Uterus (tissue), 3 donors: ENCODE measurements at regions not wholly inside any gene's neighbourhood (a gene's known extent, or its start where the extent isn't known, plus 50 kb on each side); places are given as distances from the start of the nearest gene placed in this dataset.
A peak's percentile ranks its signal among the peaks of the same experiment; 100 is the strongest.
"Not testable (repeated sequence)": the region's sequence is repeated elsewhere in the genome, so short reads cannot be mapped to it uniquely, and the experiment has no call there.

ENCODE experiments used
- DNase-seq, 2 donors: peaks; one replicate each; pipeline ENCODE4 v3.0.0-alpha.2; 2019 to 2020
- H3K27ac ChIP-seq, 2 donors: fragments of 200-600 bp; sonication (generic); 1 replicate in 1 of 2; 2 replicates in 1 of 2; pipeline ENCODE4 v1.5.1; 2016 to 2018
- H3K27me3 ChIP-seq, 2 donors: fragments of 200-600 bp; sonication (generic); one replicate each; pipeline ENCODE4 v1.5.1; 2018 to 2019; ENCODE audit warnings: control low read depth in 1 of 2
- H3K36me3 ChIP-seq, 2 donors: fragments of 200-600 bp; sonication (generic); one replicate each; pipeline ENCODE4 v1.5.1; 2019; ENCODE audit warnings: control low read depth in 1 of 2
- H3K4me1 ChIP-seq, 2 donors: fragments of 200-600 bp; sonication (generic); one replicate each; pipeline ENCODE4 v1.5.1; 2018 to 2019; ENCODE audit warnings: control low read depth in 1 of 2
- H3K4me3 ChIP-seq, 2 donors: fragments of 200-600 bp; sonication (generic); 1 replicate in 1 of 2; 2 replicates in 1 of 2; pipeline ENCODE4 v1.5.1; 2018 to 2019; ENCODE audit warnings: mild to moderate bottlenecking in 1 of 2
- H3K9me3 ChIP-seq, 2 donors: fragments of 200-600 bp; sonication (generic); one replicate each; pipeline ENCODE4 v1.5.1; 2019; ENCODE audit warnings: control low read depth in 1 of 2
- CTCF ChIP-seq, 4 experiments: fragments of 200-600 bp in 2 of 4; fragments of 450-650 bp in 2 of 4; sonication (generic) in 2 of 4; IDR thresholded peaks; one replicate each; pipeline ENCODE4 v1.5.1; 2016 to 2019; ENCODE audit warnings: antibody characterized with exemption in 4 of 4, mild to moderate bottlenecking in 2 of 4, moderate library complexity in 1 of 4
- intact Hi-C: fragments of 100-400 bp; cut with DNase I; formaldehyde crosslinking; loops from one replicate; pipeline ENCODE4 v1.15.1; 2023; ENCODE audit warnings: low total_unique reads
- donor health status: DM: yes; HTN: yes; CAD: no.

GRCh38 chr1:146510248-146510983 lies 281.6 kb upstream of the NOTCH2NLA start:
- H3K27ac ChIP-seq, H3K36me3 ChIP-seq, H3K27me3 ChIP-seq, H3K4me1 ChIP-seq, intact Hi-C loops, H3K4me3 ChIP-seq, DNase-seq, H3K9me3 ChIP-seq: not testable (repeated sequence)

- H3K4me1 ChIP-seq, intact Hi-C loops, H3K4me3 ChIP-seq, H3K9me3 ChIP-seq, H3K27me3 ChIP-seq, DNase-seq, H3K36me3 ChIP-seq, H3K27ac ChIP-seq: not testable (repeated sequence)
Measured at GRCh38 chr1:146504121-146504520, 275.3 kb upstream of the NOTCH2NLA start.

GRCh38 chr1:146487555-146487954 lies 258.7 kb upstream of the NOTCH2NLA start:
- H3K4me1 ChIP-seq, H3K27me3 ChIP-seq, H3K36me3 ChIP-seq, H3K9me3 ChIP-seq, H3K27ac ChIP-seq, H3K4me3 ChIP-seq, DNase-seq, intact Hi-C loops: not testable (repeated sequence)

GRCh38 chr1:146487155-146487554 lies 258.3 kb upstream of the NOTCH2NLA start:
- H3K36me3 ChIP-seq, H3K9me3 ChIP-seq, H3K27me3 ChIP-seq, intact Hi-C loops, H3K4me1 ChIP-seq, DNase-seq: not testable (repeated sequence)
- peak overlapping the region; percentile 75 to 79 for H3K27ac ChIP-seq
- H3K4me3 ChIP-seq: peak overlapping the region; percentile 32 to 34

GRCh38 chr1:146486300-146487014 lies 257.6 kb upstream of the NOTCH2NLA start:
- H3K4me1 ChIP-seq, H3K9me3 ChIP-seq, intact Hi-C loops, H3K27me3 ChIP-seq, H3K36me3 ChIP-seq: not testable (repeated sequence)
- DNase-seq: peak; percentile 42 to 55
- Histone ChIP-seq H3K27ac (peak overlapping the region; percentile 75 to 79), H3K4me3 (peak overlapping the region; percentile 32 to 36)

GRCh38 chr1:146484195-146484594 lies 255.4 kb upstream of the NOTCH2NLA start:
- H3K36me3 ChIP-seq, intact Hi-C loops, H3K9me3 ChIP-seq, H3K4me1 ChIP-seq, H3K27ac ChIP-seq, DNase-seq, H3K27me3 ChIP-seq, H3K4me3 ChIP-seq: not testable (repeated sequence)

- H3K4me1 ChIP-seq, H3K27me3 ChIP-seq, H3K36me3 ChIP-seq, H3K9me3 ChIP-seq, H3K27ac ChIP-seq, DNase-seq, intact Hi-C loops, H3K4me3 ChIP-seq: not testable (repeated sequence)
Measured at GRCh38 chr1:146479188-146479587, 250.4 kb upstream of the NOTCH2NLA start.

GRCh38 chr1:146478125-146478720 lies 249.4 kb upstream of the NOTCH2NLA start:
- peak; percentile 21 to 29 for DNase-seq
- H3K4me3 ChIP-seq, H3K27me3 ChIP-seq, H3K4me1 ChIP-seq, intact Hi-C loops, H3K9me3 ChIP-seq, H3K27ac ChIP-seq, H3K36me3 ChIP-seq: not testable (repeated sequence)
- TF ChIP-seq CTCF (IDR thresholded peaks at IDR 0.05): peak; percentile 27 to 61 (median 48)

- H3K27me3 ChIP-seq, H3K9me3 ChIP-seq, H3K4me3 ChIP-seq, DNase-seq, H3K27ac ChIP-seq, H3K36me3 ChIP-seq, intact Hi-C loops, H3K4me1 ChIP-seq: not testable (repeated sequence)
Measured at GRCh38 chr1:146475086-146475485, 246.3 kb upstream of the NOTCH2NLA start.

- H3K27ac ChIP-seq, H3K9me3 ChIP-seq, H3K36me3 ChIP-seq, DNase-seq, H3K4me1 ChIP-seq, H3K4me3 ChIP-seq, intact Hi-C loops, H3K27me3 ChIP-seq: not testable (repeated sequence)
Measured at GRCh38 chr1:146474216-146474615, 245.4 kb upstream of the NOTCH2NLA start.
